ENCODE measurements at regions not wholly inside any gene's neighbourhood (a gene's known extent, or its start where the extent isn't known, plus 50 kb on each side); places are given as distances from the start of the nearest gene placed in this dataset.
"Not testable (repeated sequence)": the region's sequence is repeated elsewhere in the genome, so short reads cannot be mapped to it uniquely, and the experiment has no call there.

- DNase-seq (ENCODE audit: low read depth in 2 of 2, low spot score in 1 of 2) = no peak
Observed at GRCh38 chr16:26963109-26963508, 103.6 kb upstream of the C16orf82 start.

- DNase-seq (ENCODE audit: low read depth in 2 of 2, low spot score in 1 of 2) = no peak
Observed at GRCh38 chr16:26969589-26970231, 97.0 kb upstream of the C16orf82 start.

- DNase-seq (ENCODE audit: low read depth in 2 of 2, low spot score in 1 of 2) = no peak
Observed at GRCh38 chr16:26970292-26970691, 96.4 kb upstream of the C16orf82 start.

GRCh38 chr16:26976873-26977272, 89.9 kb upstream of the C16orf82 start:
- DNase-seq (ENCODE audit: low read depth in 2 of 2, low spot score in 1 of 2) = no peak

GRCh38 chr16:26981266-26981938, 85.3 kb upstream of the C16orf82 start:
- no peak for DNase-seq (ENCODE audit: low read depth in 2 of 2, low spot score in 1 of 2)

- no peak for DNase-seq (ENCODE audit: low read depth in 2 of 2, low spot score in 1 of 2)
Observed at GRCh38 chr16:26982422-26982821, 84.3 kb upstream of the C16orf82 start.

GRCh38 chr16:26983426-26983825, 83.3 kb upstream of the C16orf82 start:
- DNase-seq (ENCODE audit: low read depth in 2 of 2, low spot score in 1 of 2) = no peak

- no peak for DNase-seq (ENCODE audit: low read depth in 2 of 2, low spot score in 1 of 2)
Observed at GRCh38 chr16:26985100-26986065, 81.3 kb upstream of the C16orf82 start.

GRCh38 chr16:26987597-26988010, 79.1 kb upstream of the C16orf82 start:
- DNase-seq (ENCODE audit: low read depth in 2 of 2, low spot score in 1 of 2) = no peak

- no peak for DNase-seq (ENCODE audit: low read depth in 2 of 2, low spot score in 1 of 2)
Observed at GRCh38 chr16:26988186-26988585, 78.5 kb upstream of the C16orf82 start.

GRCh38 chr16:26990384-26991120, 76.2 kb upstream of the C16orf82 start:
- not testable (repeated sequence) for DNase-seq (ENCODE audit: low read depth in 2 of 2, low spot score in 1 of 2)

GRCh38 chr16:26992666-26993349, 73.9 kb upstream of the C16orf82 start:
- DNase-seq (ENCODE audit: low read depth in 2 of 2, low spot score in 1 of 2) = no peak

GRCh38 chr16:26993511-26993910, 73.2 kb upstream of the C16orf82 start:
- DNase-seq (ENCODE audit: low read depth in 2 of 2, low spot score in 1 of 2) = no peak

- no peak for DNase-seq (ENCODE audit: low read depth in 2 of 2, low spot score in 1 of 2)
Observed at GRCh38 chr16:26993963-26994362, 72.8 kb upstream of the C16orf82 start.

- no peak for DNase-seq (ENCODE audit: low read depth in 2 of 2, low spot score in 1 of 2)
Observed at GRCh38 chr16:26995522-26995921, 71.2 kb upstream of the C16orf82 start.

GRCh38 chr16:27005386-27005785, 61.3 kb upstream of the C16orf82 start:
- DNase-seq (ENCODE audit: low read depth in 2 of 2, low spot score in 1 of 2) = no peak
